Smooth muscle cell (in vitro differentiated cells): ENCODE measurements at regions not wholly inside any gene's neighbourhood (a gene's known extent, or its start where the extent isn't known, plus 50 kb on each side); places are given as distances from the start of the nearest gene placed in this dataset.

Experiments used
- DNase-seq: peaks from one replicate; lab custom pipeline; 2025; ENCODE audit not compliant: unreplicated experiment; lab: John Stamatoyannopoulos, UW
- H2AFZ ChIP-seq: fragments of 200-600 bp; sonication (generic); 2 replicates; pipeline ENCODE4 v1.6.0; 2016; ENCODE audit warnings: antibody characterized with exemption, low read depth, mild to moderate bottlenecking
- H3F3A ChIP-seq: fragments of 200-600 bp; sonication (generic); 2 replicates; pipeline ENCODE4 v1.6.0; 2017; ENCODE audit warnings: antibody characterized with exemption, low read depth
- H3K27ac ChIP-seq: fragments of 200-600 bp; sonication (generic); 2 replicates; pipeline ENCODE4 v1.5.1; 2016; ENCODE audit warnings: low read depth, mild to moderate bottlenecking
- H3K27me3 ChIP-seq: fragments of 200-600 bp; sonication (generic); 2 replicates; pipeline ENCODE4 v1.6.1; 2016; ENCODE audit warnings: low read depth, mild to moderate bottlenecking
- H3K36me3 ChIP-seq: fragments of 200-600 bp; sonication (generic); 2 replicates; pipeline ENCODE4 v1.5.1; 2016; ENCODE audit warnings: low read depth
- H3K4me1 ChIP-seq: fragments of 200-600 bp; sonication (generic); 2 replicates; pipeline ENCODE4 v1.5.1; 2016; ENCODE audit warnings: low read depth
- H3K4me2 ChIP-seq: fragments of 200-600 bp; sonication (generic); 2 replicates; pipeline ENCODE4 v1.6.0; 2016; ENCODE audit warnings: mild to moderate bottlenecking
- H3K4me3 ChIP-seq: fragments of 200-600 bp; sonication (generic); 2 replicates; pipeline ENCODE4 v1.5.1; 2016; ENCODE audit warnings: mild to moderate bottlenecking
- H3K79me2 ChIP-seq: fragments of 200-600 bp; sonication (generic); 2 replicates; pipeline ENCODE4 v1.6.0; 2016; ENCODE audit warnings: low read depth, mild to moderate bottlenecking
- H3K9ac ChIP-seq: fragments of 200-600 bp; sonication (generic); 2 replicates; pipeline ENCODE4 v1.6.0; 2016; ENCODE audit warnings: low read depth
- H3K9me3 ChIP-seq: fragments of 200-600 bp; sonication (generic); replicated peaks from 2 replicates; pipeline ENCODE4 v1.5.1; 2016; ENCODE audit warnings: low read depth
- H4K20me1 ChIP-seq: fragments of 200-600 bp; sonication (generic); 2 replicates; pipeline ENCODE4 v1.6.0; 2016; ENCODE audit warnings: low read depth
- CTCF ChIP-seq: fragments of 200-600 bp; sonication (generic); IDR thresholded peaks from 2 replicates; pipeline ENCODE4 v1.5.1; 2017; ENCODE audit warnings: borderline replicate concordance, mild to moderate bottlenecking, antibody characterized with exemption; ENCODE audit not compliant: insufficient read depth, poor library complexity, severe bottlenecking
- WGBS: methylation state at CpG from one replicate; pipeline ENCODE4 v1.1.7; 2016; ENCODE audit warnings: low lambda C conversion rate; 5-methylcytosine and 5-hydroxymethylcytosine counted together

GRCh38 chr5:8034852-8035251, 165.9 kb downstream of the MTRR start:
- Histone ChIP-seq H2AFZ (no peak overlapping the region), H3K9ac (no peak overlapping the region), H3K79me2 (no peaks in the 10 kb centered on the region), H3K4me2 (no peak overlapping the region), H3K9me3 (no peaks in the 10 kb centered on the region), H3K36me3 (no peaks in the 10 kb centered on the region), H3K27me3 (no peaks in the 10 kb centered on the region), H3F3A (no peaks in the 10 kb centered on the region), H3K4me3 (no peak overlapping the region), H3K27ac (no peak overlapping the region), H4K20me1 (no peaks in the 10 kb centered on the region), H3K4me1 (no peaks in the 10 kb centered on the region)
- no peak for DNase-seq
- no peak for TF ChIP-seq CTCF
- WGBS, result 64% methylated on average over 6 of the region's 6 CpGs

- Histone ChIP-seq H3K9me3 (no peaks in the 10 kb centered on the region), H3K27me3 (no peaks in the 10 kb centered on the region)
Observed at GRCh38 chr5:8048920-8049319, 180.0 kb downstream of the MTRR start.

GRCh38 chr5:8050616-8051175, 181.7 kb downstream of the MTRR start:
- Histone ChIP-seq H3K36me3 (no peaks in the 10 kb centered on the region), H3K4me1 (no peaks in the 10 kb centered on the region), H4K20me1 (no peaks in the 10 kb centered on the region), H3K4me2 (no peak overlapping the region), H3K9ac (no peak overlapping the region), H3K9me3 (no peaks in the 10 kb centered on the region), H3K79me2 (no peaks in the 10 kb centered on the region), H3K27ac (no peak overlapping the region), H3K27me3 (no peaks in the 10 kb centered on the region), H3K4me3 (no peak overlapping the region), H2AFZ (no peak overlapping the region), H3F3A (no peaks in the 10 kb centered on the region)
- whole genome bisulfite sequencing, result 53% methylated on average over 2 of the region's 2 CpGs
- TF ChIP-seq CTCF, result no peak
- no peak for DNase-seq

More at GRCh38 chr5:8048920-8049319, 180.0 kb downstream of the MTRR start:
- Histone ChIP-seq H3F3A (no peaks in the 10 kb centered on the region), H3K4me1 (no peaks in the 10 kb centered on the region), H3K27ac (no peak overlapping the region), H3K9ac (no peak overlapping the region), H3K4me2 (no peak overlapping the region), H3K4me3 (no peak overlapping the region), H3K79me2 (no peaks in the 10 kb centered on the region), H2AFZ (no peak overlapping the region), H3K36me3 (no peaks in the 10 kb centered on the region), H4K20me1 (no peaks in the 10 kb centered on the region)
- WGBS, result 86% methylated on average over 1 of the region's 1 CpG
- no peak for TF ChIP-seq CTCF
- no peak for DNase-seq

GRCh38 chr5:8053270-8053669, 184.3 kb downstream of the MTRR start:
- Histone ChIP-seq H3K4me1 (no peaks in the 10 kb centered on the region), H2AFZ (no peak overlapping the region), H4K20me1 (no peaks in the 10 kb centered on the region), H3K27ac (no peak overlapping the region), H3K9ac (no peak overlapping the region), H3K4me3 (no peak overlapping the region), H3K4me2 (no peak overlapping the region), H3K9me3 (no peaks in the 10 kb centered on the region), H3K36me3 (no peaks in the 10 kb centered on the region), H3K79me2 (no peaks in the 10 kb centered on the region), H3F3A (no peaks in the 10 kb centered on the region), H3K27me3 (no peaks in the 10 kb centered on the region)
- TF ChIP-seq CTCF, result no peak
- WGBS, result 94% methylated on average over 13 of the region's 13 CpGs
- no peak for DNase-seq
